ENCODE measurements at regions not wholly inside any gene's neighbourhood (a gene's known extent, or its start where the extent isn't known, plus 50 kb on each side); places are given as distances from the start of the nearest gene placed in this dataset.

- Mint-ChIP-seq H3K36me3 (ENCODE audit: low read depth) (no peaks in the 10 kb centered on the region), H3K27me3 (ENCODE audit: low read depth) (no peaks in the 10 kb centered on the region), H3K4me3 (no peak overlapping the region), H3K27ac (no peak overlapping the region), H3K4me1 (no peaks in the 10 kb centered on the region), H3K9me3 (no peaks in the 10 kb centered on the region)
- TF ChIP-seq CTCF (IDR thresholded peaks at IDR 0.05; ENCODE audit: unreplicated experiment in 3 of 3): no peak
These were observed 319.6 kb downstream of the GPATCH2 start for GRCh38 chr1:217311269-217311668.

DNA sequence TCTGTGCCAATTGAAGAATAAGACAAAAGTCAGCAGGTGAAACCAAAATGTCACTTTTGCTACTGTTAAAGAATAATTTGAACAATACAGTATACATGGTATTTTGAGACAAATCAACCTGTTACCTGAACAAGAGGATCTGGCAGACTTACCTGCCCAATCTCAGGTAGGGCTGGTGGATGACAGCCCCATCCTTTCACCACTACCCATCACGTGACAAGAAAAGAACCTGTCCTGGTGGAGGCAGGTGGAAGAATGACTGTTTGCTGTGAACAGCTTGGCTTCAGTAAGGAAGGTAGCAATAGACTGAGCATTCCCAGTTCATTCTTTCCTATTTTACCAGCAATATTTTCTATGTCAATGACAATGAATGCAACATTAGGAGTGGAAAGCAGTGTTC is 349.6 kb downstream of the GPATCH2 start:
- peaks cover 3% of the 10 kb centered on the region for H3K4me1 Mint-ChIP-seq
- no peaks in the 10 kb centered on the region for H3K36me3 Mint-ChIP-seq (ENCODE audit: low read depth)
- H3K27me3 Mint-ChIP-seq (ENCODE audit: low read depth): no peaks in the 10 kb centered on the region
- no peak overlapping the region for H3K27ac Mint-ChIP-seq
- H3K9me3 Mint-ChIP-seq: peaks cover 2% of the 10 kb centered on the region
- H3K4me3 Mint-ChIP-seq: no peak overlapping the region
- TF ChIP-seq CTCF (IDR thresholded peaks at IDR 0.05; ENCODE audit: unreplicated experiment in 3 of 3): no peak

GRCh38 chr1:217275655-217276398 is 355.1 kb downstream of the GPATCH2 start:
- H3K27me3 Mint-ChIP-seq (ENCODE audit: low read depth): no peaks in the 10 kb centered on the region
- peak overlapping the region in 2 of 3 experiments; percentile 14 to 42 for H3K4me3 Mint-ChIP-seq
- H3K27ac Mint-ChIP-seq: peak overlapping the region; percentile 42 to 82 (median 72)
- TF ChIP-seq CTCF (IDR thresholded peaks at IDR 0.05; ENCODE audit: unreplicated experiment in 3 of 3): no peak
- H3K9me3 Mint-ChIP-seq: peaks cover 2% of the 10 kb centered on the region
- no peaks in the 10 kb centered on the region for H3K36me3 Mint-ChIP-seq (ENCODE audit: low read depth)
- H3K4me1 Mint-ChIP-seq: peaks cover 17% of the 10 kb centered on the region

- Mint-ChIP-seq H3K4me1 (peaks cover 24% of the 10 kb centered on the region), H3K27me3 (ENCODE audit: low read depth) (no peaks in the 10 kb centered on the region), H3K9me3 (peaks cover 2% of the 10 kb centered on the region), H3K36me3 (ENCODE audit: low read depth) (no peaks in the 10 kb centered on the region), H3K27ac (peak overlapping the region; percentile 42 to 82 (median 72)), H3K4me3 (peak overlapping the region in 1 of 3 experiments; percentile 14)
- TF ChIP-seq CTCF (IDR thresholded peaks at IDR 0.05; ENCODE audit: unreplicated experiment in 3 of 3): no peak
These were observed 355.8 kb downstream of the GPATCH2 start for GRCh38 chr1:217274927-217275654.

GRCh38 chr1:217274416-217274815 is 356.5 kb downstream of the GPATCH2 start:
- Mint-ChIP-seq H3K27me3 (ENCODE audit: low read depth) (no peaks in the 10 kb centered on the region), H3K36me3 (ENCODE audit: low read depth) (no peaks in the 10 kb centered on the region), H3K9me3 (no peaks in the 10 kb centered on the region), H3K4me1 (peaks cover 31% of the 10 kb centered on the region), H3K27ac (no peak overlapping the region), H3K4me3 (no peak overlapping the region)
- no peak for TF ChIP-seq CTCF (IDR thresholded peaks at IDR 0.05; ENCODE audit: unreplicated experiment in 3 of 3)
